ENCODE measurements at regions not wholly inside any gene's neighbourhood (a gene's known extent, or its start where the extent isn't known, plus 50 kb on each side); places are given as distances from the start of the nearest gene placed in this dataset.
A peak's percentile ranks its signal among the peaks of the same experiment; 100 is the strongest.
"Not testable (repeated sequence)": the region's sequence is repeated elsewhere in the genome, so short reads cannot be mapped to it uniquely, and the experiment has no call there.

GRCh38 chr6:167690931-167691330, 135.8 kb upstream of the AFDN start:
- DNase-seq: no peak

GRCh38 chr6:167691533-167692312, 135.0 kb upstream of the AFDN start:
- DNase-seq: no peak

DNA sequence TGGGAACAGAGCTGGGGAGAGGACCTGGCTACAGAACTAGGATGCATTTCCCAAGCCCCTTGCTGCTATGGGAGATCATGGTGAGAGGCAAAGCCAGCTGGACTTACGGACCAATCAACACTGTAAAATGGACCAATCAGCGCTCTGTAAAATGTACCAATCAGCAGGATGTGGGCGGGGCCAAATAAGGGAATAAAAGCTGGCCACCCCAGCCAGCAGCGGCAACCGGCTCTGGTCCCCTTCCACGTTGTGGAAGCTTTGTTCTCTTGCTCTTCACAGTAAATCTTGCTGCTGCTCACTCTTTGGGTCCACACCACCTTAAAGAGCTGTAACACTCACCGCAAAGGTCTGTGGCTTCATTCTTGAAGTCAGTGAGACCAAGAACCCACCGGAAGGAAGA, 133.2 kb upstream of the AFDN start:
- not testable (repeated sequence) for DNase-seq

DNA sequence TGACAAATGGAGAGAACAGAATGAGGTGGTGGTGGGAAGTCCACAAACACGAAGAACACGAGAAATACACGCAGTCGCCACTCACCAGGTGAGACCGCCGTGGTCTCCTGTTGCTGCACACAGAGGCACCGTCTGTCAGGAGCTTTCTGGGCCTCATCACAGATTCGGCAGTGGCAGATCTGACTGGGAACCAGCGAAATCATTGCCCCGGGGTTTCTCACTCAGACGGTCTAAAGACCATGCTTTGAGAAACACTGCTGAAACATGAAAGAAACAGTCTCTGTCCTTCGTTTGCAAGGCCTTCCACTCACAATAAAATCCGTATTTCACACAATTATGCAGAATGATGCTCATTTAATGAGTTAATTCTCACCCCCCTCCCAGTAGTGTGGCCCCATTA, 130.9 kb upstream of the AFDN start:
- no peak for DNase-seq

GRCh38 chr6:167696296-167696695, 130.4 kb upstream of the AFDN start:
- no peak for DNase-seq

- DNase-seq: no peak
Measured at GRCh38 chr6:167697316-167697715, 129.4 kb upstream of the AFDN start.

DNA sequence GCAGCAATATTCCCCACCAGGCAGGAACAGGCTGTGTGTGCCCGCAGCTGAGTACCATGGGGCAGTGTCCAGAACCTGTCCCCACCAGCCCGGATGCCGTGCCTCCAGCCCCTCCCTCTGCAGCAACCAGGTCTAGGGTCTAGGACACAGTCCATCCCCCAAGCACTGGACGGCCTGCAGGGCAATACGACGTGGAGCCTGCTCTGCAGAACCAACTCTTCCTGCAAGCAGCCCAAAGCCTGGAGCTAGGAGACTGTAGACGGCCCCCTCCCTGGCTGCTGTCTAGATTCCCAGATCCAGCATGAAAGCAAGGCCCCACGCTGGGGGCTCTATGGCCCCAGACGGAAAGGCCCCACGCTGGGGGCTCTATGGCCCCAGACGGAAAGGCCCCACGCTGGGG, 128.2 kb upstream of the AFDN start:
- DNase-seq: no peak

- DNase-seq: no peak
Measured at GRCh38 chr6:167699141-167699931, 127.4 kb upstream of the AFDN start.

DNA sequence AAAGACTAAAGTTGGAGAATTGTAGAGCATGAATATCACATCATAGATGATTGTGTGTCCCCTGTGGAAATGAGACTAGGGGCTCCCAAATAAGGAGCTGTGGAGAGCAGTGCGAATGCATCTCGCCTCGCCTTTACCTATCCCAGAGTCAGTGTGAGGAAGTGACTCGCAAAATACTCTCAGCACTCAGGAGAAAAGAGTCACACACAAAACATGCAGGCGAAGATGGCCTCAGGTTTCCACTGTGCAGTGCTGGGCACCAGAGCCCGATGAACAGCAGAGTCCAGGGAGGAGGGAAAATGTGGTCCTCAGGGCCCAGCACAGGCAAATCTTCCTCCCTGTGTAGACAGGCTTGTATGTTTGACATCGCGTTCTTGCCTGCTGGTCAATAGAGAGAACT, 126.5 kb upstream of the AFDN start:
- no peak for DNase-seq

DNA sequence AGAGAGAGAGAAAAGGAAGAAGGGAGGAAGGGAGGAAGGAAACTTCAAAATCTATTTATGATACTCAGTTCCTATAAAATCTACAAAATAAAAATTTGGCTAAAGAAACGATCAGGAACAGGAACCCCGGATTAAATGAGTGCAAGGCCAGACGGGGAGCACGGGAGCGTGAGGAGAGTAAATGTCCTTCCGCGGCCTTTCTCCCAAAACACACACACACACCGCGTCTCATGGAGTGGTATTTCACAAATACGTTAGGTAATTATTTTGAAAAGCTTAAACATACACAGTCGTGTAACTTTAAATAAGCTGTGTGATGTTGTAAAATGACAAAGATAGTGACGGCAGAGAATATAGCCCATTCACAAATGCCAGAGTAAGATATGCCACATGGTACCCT, 125.7 kb upstream of the AFDN start:
- no peak for DNase-seq

DNA sequence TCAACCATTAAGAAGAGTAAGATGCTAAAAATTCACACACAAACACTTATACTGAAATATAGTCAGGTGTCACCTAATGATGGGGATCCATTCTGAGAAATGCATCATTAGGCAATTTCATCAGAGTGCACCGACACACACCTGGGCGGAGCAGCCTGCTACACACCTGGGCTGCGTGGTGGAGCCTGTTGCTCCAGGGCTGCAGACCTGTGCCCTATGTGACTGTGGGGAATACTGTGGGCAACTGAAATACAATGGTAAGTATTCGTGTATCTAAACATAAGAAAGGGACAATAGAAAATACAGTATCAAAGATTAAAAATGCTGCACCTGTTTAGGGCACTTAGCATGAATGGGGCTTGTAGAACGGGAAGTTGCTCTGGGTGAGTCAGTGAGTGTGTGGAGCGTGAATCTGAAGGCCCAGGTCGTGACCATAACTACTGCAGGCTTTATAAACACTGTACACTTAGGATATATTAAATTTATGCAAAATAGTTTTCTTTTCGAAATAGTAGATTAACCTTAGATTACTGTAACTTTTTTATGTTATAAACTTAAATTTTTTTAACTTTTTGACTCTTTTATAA, 124.4 kb upstream of the AFDN start:
- DNase-seq: no peak

DNA sequence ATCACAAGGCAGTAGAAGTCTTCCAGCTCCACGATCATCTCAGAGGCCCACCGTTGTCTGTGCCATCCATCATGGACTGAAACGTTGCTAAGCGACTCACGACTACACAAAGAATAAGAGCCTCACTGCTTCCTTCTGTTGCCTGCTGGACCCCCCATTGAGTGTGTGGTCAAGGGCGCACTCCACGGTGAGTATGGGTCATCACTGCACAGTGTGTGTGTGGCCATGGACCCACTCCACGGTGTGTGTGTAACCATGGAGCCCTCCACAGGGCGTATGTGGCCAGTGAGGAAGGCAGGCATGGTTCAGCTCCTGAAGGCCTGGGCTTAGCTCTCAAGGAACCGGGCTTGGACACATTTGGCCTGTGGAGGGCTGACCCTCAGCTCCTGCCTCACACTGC, 123.4 kb upstream of the AFDN start:
- DNase-seq: no peak

GRCh38 chr6:167703781-167704180, 122.9 kb upstream of the AFDN start:
- DNase-seq: no peak

DNA sequence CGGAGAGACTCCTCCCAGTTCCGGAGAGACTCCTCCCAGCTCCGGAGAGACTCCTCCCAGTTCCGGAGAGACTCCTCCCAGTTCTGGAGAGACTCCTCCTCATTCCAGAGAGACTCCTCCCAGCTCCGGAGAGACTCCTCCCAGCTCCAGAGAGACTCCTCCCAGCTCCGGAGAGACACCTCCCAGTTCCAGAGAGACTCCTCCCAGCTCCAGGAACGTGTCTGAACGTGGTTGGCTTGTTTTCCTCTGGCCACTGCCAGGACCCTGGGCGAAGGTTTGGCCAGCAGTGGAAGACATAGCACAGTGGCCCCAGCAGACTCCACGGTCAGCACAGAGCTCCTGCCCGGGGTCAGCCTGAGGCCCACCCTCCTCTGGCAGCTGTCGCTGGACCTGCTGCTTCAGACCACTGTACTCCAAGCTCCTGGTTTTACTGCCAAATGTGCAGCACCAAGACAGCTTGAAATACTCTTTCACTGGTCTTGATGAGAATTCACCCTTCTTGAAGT, 122.3 kb upstream of the AFDN start:
- peak; percentile 7 for DNase-seq

- DNase-seq: no peak
Measured at GRCh38 chr6:167705211-167705750, 121.4 kb upstream of the AFDN start.

DNA sequence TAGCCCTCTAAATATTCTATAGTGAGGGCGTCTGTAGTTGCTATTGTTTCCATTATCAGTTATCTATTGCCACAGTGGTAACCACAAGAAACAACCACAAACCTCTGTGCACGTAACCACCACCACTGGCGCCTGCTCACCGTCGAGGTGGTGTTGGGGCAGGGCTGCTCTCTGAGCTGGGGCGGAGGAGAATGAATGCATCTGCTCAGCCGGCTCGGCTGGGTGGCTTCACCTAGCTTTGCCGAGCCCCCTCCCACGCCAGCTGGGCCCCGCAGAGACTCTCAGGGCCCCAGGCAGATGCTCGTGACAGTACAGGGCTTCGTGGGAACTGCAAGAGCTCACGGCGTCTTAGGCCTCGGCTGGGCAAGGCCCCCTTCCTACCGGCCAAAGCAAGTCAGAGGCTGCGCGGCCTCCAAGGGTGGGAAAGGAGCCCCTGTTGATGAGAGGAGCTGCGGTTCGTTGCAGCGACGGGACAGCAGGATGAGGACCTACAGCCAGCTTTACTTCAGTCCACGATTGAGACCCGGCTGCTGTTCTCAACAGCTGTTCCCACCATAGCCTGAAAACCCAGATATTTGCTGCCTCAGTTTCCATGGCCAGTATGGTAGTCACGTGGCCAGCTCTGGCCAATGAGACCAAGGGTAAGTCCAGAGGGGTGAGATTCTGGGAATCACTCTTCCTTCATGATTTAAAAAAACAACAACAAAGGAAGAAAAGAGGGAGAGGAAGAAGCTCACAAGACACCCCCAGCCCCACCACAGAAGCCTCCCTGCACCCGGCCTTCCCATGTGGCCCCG, 120.2 kb upstream of the AFDN start:
- no peak for DNase-seq

- no peak for DNase-seq
Measured at GRCh38 chr6:167707686-167708500, 118.8 kb upstream of the AFDN start.

- DNase-seq: no peak
Measured at GRCh38 chr6:167708501-167709094, 118.1 kb upstream of the AFDN start.

DNA sequence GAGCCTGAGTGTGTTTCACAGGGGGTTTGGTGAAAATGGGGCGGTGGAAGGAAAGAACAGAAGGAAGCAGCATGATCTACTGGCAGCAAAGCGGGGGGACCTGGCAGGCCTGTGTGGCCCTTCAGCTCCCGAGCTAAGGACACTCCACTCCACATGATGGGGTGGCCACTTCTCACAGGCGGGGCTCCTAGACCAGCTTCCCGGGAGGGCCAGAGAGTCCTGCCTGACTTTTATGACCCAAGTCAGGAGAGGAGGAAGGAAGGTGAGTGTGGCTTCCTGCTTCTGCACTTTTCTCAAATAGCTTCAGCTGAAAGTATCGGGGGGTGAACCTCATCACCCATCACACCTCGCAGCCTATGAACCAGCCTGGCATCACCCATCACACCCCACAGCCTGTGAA, 117.5 kb upstream of the AFDN start:
- no peak for DNase-seq

DNA sequence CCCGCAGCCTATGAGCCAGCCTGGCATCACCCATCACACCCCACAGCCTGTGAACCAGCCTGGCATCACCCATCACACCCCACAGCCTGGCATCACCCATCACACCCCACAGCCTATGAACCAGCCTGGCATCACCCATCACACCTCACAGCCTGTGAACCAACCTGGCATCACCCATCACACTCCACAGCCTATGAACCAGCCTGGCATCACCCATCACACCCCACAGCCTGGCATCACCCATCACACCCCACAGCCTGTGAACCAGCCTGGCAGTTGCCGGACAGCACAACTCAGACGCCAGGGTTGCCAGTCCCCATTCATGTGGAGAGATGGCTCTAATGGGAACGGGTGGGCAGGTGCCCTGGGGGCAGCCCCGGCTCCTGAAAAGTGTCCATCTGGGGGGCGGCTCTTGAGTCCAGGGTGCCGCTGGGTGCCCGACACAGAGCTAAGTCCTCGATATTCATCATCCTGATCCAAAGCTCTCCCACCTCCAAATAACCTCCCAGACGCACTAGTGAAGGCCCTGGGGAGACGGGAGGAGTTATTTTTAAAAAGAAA, 116.9 kb upstream of the AFDN start:
- DNase-seq: not testable (repeated sequence)

DNA sequence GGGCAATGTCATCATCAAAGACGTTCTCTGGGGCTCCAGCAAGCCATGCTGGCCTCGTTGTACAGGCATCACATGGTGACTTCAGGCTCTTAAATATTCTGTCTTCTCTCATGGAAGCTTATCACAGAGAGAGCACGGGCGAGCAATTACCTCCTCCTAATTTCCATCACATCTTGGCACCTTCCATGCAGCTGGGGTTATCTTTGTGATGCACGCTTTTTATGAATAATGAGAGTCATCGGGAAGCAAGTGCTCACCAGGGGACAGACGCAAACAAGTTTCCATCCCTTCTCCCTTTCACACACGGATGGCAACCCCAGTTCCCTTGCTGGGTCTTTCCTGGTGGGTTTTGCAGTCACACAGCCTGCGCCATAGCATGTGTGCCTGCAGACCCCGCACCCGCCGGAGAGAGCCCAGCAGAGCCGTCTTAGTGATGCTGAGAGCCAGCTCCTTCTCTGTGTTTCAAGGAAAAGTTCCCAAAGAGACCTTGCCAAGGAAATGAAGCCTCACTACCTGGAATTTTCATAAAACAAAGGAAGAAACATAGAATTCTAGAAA, 116.3 kb upstream of the AFDN start:
- DNase-seq: no peak
